ENCODE measurements at regions not wholly inside any gene's neighbourhood (a gene's known extent, or its start where the extent isn't known, plus 50 kb on each side); places are given as distances from the start of the nearest gene placed in this dataset.

DNA sequence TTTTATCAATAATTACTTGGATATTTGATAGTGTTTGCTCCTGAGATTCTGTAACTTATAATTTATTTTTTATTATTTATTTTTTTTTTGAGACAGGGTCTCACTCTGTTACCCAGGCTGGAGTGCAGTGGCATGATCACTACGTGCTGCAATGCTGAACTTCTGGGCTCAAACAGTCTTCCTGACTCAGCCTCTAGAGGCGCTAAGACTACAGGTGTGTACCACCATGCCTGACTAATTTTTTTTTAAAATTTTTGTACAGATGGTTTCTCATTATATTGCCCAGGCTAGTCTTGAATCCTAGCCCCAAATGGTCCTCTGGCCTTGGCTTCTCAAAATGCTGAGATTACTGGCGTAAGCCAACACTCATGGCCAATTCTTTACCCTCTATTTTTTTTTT, 845.5 kb upstream of the ADGRL4 start:
- Histone ChIP-seq H3K27me3 (replicated peaks; ENCODE audit: insufficient read depth, low read depth, low read length, poor library complexity) (no peaks in the 10 kb centered on the region), H3K27ac (ENCODE audit: low read depth, low read length, poor library complexity, severe bottlenecking) (no peak overlapping the region), H3K4me3 (ENCODE audit: low read depth, low read length, poor library complexity, severe bottlenecking) (no peak overlapping the region), H3K4me1 (ENCODE audit: insufficient read depth, low read length, poor library complexity, severe bottlenecking) (no peaks in the 10 kb centered on the region), H3K9me3 (ENCODE audit: low read depth, low read length, poor library complexity, severe bottlenecking) (no peaks in the 10 kb centered on the region), H3K36me3 (ENCODE audit: insufficient read depth, low read length, poor library complexity, severe bottlenecking) (no peaks in the 10 kb centered on the region)
- intact Hi-C loops (cut with micrococcal nuclease; ENCODE audit: unreplicated experiment) = no loop called here
- TF ChIP-seq, protein P1, sequence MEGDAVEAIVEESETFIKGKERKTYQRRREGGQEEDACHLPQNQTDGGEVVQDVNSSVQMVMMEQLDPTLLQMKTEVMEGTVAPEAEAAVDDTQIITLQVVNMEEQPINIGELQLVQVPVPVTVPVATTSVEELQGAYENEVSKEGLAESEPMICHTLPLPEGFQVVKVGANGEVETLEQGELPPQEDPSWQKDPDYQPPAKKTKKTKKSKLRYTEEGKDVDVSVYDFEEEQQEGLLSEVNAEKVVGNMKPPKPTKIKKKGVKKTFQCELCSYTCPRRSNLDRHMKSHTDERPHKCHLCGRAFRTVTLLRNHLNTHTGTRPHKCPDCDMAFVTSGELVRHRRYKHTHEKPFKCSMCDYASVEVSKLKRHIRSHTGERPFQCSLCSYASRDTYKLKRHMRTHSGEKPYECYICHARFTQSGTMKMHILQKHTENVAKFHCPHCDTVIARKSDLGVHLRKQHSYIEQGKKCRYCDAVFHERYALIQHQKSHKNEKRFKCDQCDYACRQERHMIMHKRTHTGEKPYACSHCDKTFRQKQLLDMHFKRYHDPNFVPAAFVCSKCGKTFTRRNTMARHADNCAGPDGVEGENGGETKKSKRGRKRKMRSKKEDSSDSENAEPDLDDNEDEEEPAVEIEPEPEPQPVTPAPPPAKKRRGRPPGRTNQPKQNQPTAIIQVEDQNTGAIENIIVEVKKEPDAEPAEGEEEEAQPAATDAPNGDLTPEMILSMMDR (conservative IDR thresholded peaks at IDR 0.05; ENCODE audit: low read depth, low read length) = no peak
- TF ChIP-seq EZH2 (IDR thresholded peaks at IDR 0.05; ENCODE audit: borderline replicate concordance, low read depth, low read length, poor library complexity, severe bottlenecking) = no peak
- DNase-seq (ENCODE audit: low spot score) = no peak
- no TSS peak for BruUV-seq (replicated peaks)
- ChIA-PET CTCF (no interaction called here), POLR2A (ENCODE audit: low non-redundant PET) (no interaction called here)

DNA sequence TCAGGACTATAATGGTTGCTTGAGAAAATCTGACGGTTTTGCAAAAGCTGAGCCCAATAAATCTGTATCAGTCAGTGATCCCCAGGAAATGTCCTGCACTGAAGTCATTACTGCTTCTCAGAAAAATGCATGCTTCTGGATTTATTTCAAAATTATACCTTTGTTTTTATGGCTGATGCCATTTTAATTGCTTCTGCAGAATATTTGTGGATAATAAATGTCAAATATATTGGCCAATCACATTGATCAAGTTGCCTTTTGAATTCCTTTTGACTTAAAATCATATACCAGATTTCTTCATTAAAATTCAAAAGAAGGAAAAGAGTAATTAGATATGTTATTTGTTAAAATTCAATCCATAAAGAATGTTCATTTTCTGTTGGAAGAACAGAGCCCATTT, 842.9 kb upstream of the ADGRL4 start:
- Histone ChIP-seq H3K4me1 (ENCODE audit: insufficient read depth, low read length, poor library complexity, severe bottlenecking) (no peaks in the 10 kb centered on the region), H3K4me3 (ENCODE audit: low read depth, low read length, poor library complexity, severe bottlenecking) (no peak overlapping the region), H3K9me3 (ENCODE audit: low read depth, low read length, poor library complexity, severe bottlenecking) (no peaks in the 10 kb centered on the region), H3K27me3 (replicated peaks; ENCODE audit: insufficient read depth, low read depth, low read length, poor library complexity) (no peaks in the 10 kb centered on the region), H3K36me3 (ENCODE audit: insufficient read depth, low read length, poor library complexity, severe bottlenecking) (no peaks in the 10 kb centered on the region), H3K27ac (ENCODE audit: low read depth, low read length, poor library complexity, severe bottlenecking) (no peak overlapping the region)
- no TSS peak for BruUV-seq (replicated peaks)
- CTCF ChIA-PET = no interaction called here
- POLR2A ChIA-PET (ENCODE audit: low non-redundant PET) = no interaction called here
- intact Hi-C loops (cut with micrococcal nuclease; ENCODE audit: unreplicated experiment) = no loop called here
- no peak for TF ChIP-seq EZH2 (IDR thresholded peaks at IDR 0.05; ENCODE audit: borderline replicate concordance, low read depth, low read length, poor library complexity, severe bottlenecking)
- TF ChIP-seq, protein P1 (conservative IDR thresholded peaks at IDR 0.05; ENCODE audit: low read depth, low read length) = no peak
- DNase-seq (ENCODE audit: low spot score) = no peak

DNA sequence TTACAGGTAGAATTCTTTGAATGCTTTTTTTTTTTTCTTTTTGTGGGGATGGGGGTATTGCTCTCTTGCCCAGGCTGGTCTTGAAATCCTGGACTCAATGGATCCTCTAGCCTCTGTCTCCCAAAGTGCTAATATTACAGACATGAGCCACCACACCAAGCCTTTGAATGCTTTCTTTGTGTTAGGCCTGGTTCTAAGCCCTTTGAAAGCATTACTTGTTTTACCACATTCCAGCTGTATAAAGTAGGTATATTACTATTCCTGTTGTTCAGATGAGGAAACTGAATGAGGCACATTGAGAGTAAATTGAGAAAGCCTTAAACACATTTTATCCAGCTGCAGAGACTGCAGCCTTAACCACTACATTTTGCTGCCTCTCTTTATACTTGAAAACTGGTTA, 841.8 kb upstream of the ADGRL4 start:
- ChIA-PET CTCF (no interaction called here), POLR2A (ENCODE audit: low non-redundant PET) (no interaction called here)
- H3K36me3 ChIP-seq (ENCODE audit: insufficient read depth, low read length, poor library complexity, severe bottlenecking) = no peaks in the 10 kb centered on the region
- H3K9me3 ChIP-seq (ENCODE audit: low read depth, low read length, poor library complexity, severe bottlenecking) = no peaks in the 10 kb centered on the region
- intact Hi-C loops (cut with micrococcal nuclease; ENCODE audit: unreplicated experiment) = no loop called here
- H3K4me1 ChIP-seq (ENCODE audit: insufficient read depth, low read length, poor library complexity, severe bottlenecking) = no peaks in the 10 kb centered on the region
- BruUV-seq (replicated peaks) = no TSS peak
- DNase-seq (ENCODE audit: low spot score) = no peak
- H3K27me3 ChIP-seq (replicated peaks; ENCODE audit: insufficient read depth, low read depth, low read length, poor library complexity) = no peaks in the 10 kb centered on the region
- no peak for TF ChIP-seq EZH2 (IDR thresholded peaks at IDR 0.05; ENCODE audit: borderline replicate concordance, low read depth, low read length, poor library complexity, severe bottlenecking)
- TF ChIP-seq, protein P1 (conservative IDR thresholded peaks at IDR 0.05; ENCODE audit: low read depth, low read length) = no peak
- no peak overlapping the region for H3K4me3 ChIP-seq (ENCODE audit: low read depth, low read length, poor library complexity, severe bottlenecking)
- no peak overlapping the region for H3K27ac ChIP-seq (ENCODE audit: low read depth, low read length, poor library complexity, severe bottlenecking)

Measured in A673 (cell line).